OCI-LY1 (cell line): ENCODE measurements at regions not wholly inside any gene's neighbourhood (a gene's known extent, or its start where the extent isn't known, plus 50 kb on each side); places are given as distances from the start of the nearest gene placed in this dataset.
"Not testable (repeated sequence)": the region's sequence is repeated elsewhere in the genome, so short reads cannot be mapped to it uniquely, and the experiment has no call there.

Experiments used
- H2AFZ ChIP-seq: fragments of 200-600 bp; sonication (generic), shearing (Covaris generic); 2 replicates; pipeline ENCODE4 v1.6.0; 2014; ENCODE audit warnings: antibody characterized with exemption, mild to moderate bottlenecking, low read length
- H3F3A ChIP-seq: fragments of 200-600 bp; sonication (generic), shearing (Covaris generic); 2 replicates; pipeline ENCODE4 v1.6.0; 2014; ENCODE audit warnings: mild to moderate bottlenecking, antibody characterized with exemption, low read length, moderate library complexity; ENCODE audit not compliant: insufficient read depth
- H3K27ac ChIP-seq: fragments of 200-600 bp; sonication (generic); 2 replicates; pipeline ENCODE4 v1.5.1; 2014; ENCODE audit warnings: low read length, mixed run types, mild to moderate bottlenecking, low read depth; ENCODE audit not compliant: poor library complexity, severe bottlenecking
- H3K27me3 ChIP-seq: fragments of 200-600 bp; sonication (generic); 2 replicates; pipeline ENCODE4 v1.6.0; 2014; ENCODE audit warnings: antibody characterized with exemption, mild to moderate bottlenecking, low read length, moderate library complexity; ENCODE audit not compliant: insufficient read depth
- H3K36me3 ChIP-seq: fragments of 200-600 bp; sonication (generic); 2 replicates; pipeline ENCODE4 v1.6.1; 2014; ENCODE audit warnings: mild to moderate bottlenecking, antibody characterized with exemption, low read length, moderate library complexity, mixed read lengths; ENCODE audit not compliant: insufficient read depth
- H3K4me1 ChIP-seq: fragments of 200-600 bp; sonication (generic); 2 replicates; pipeline ENCODE4 v1.5.1; 2014; ENCODE audit warnings: mild to moderate bottlenecking, low read length, moderate library complexity; ENCODE audit not compliant: insufficient read depth, severe bottlenecking
- H3K4me2 ChIP-seq: fragments of 200-600 bp; sonication (generic), shearing (Covaris generic); 2 replicates; pipeline ENCODE4 v1.6.1; 2014; ENCODE audit warnings: low read length
- H3K4me3 ChIP-seq: fragments of 200-600 bp; sonication (generic); 2 replicates; pipeline ENCODE4 v1.5.1; 2014; ENCODE audit warnings: low read length, low read depth, mild to moderate bottlenecking, mixed read lengths; ENCODE audit not compliant: poor library complexity, severe bottlenecking
- H3K79me2 ChIP-seq: fragments of 200-600 bp; shearing (Covaris generic); 2 replicates; pipeline ENCODE4 v1.6.1; 2016; ENCODE audit warnings: mixed run types, low read length, mixed read lengths; ENCODE audit not compliant: insufficient read depth
- H3K9ac ChIP-seq: fragments of 200-600 bp; sonication (generic), shearing (Covaris generic); 2 replicates; pipeline ENCODE4 v1.6.1; 2014; ENCODE audit warnings: mild to moderate bottlenecking, low read length, mixed read lengths
- H3K9me2 ChIP-seq: fragments of 200-600 bp; sonication (generic), shearing (Covaris generic); 2 replicates; pipeline ENCODE4 v1.6.1; 2014; ENCODE audit warnings: low read depth, mild to moderate bottlenecking, low read length, mixed read lengths
- H3K9me3 ChIP-seq: fragments of 200-600 bp; shearing (Covaris generic); 2 replicates; pipeline ENCODE4 v1.6.1; 2014; ENCODE audit warnings: low read length, mixed read lengths
- H4K20me1 ChIP-seq: fragments of 200-600 bp; sonication (generic), shearing (Covaris generic); 2 replicates; pipeline ENCODE4 v1.6.0; 2016; ENCODE audit warnings: mild to moderate bottlenecking, low read length; ENCODE audit not compliant: insufficient read depth
- EZH2 ChIP-seq: fragments of 200-600 bp; sonication (generic), shearing (Covaris generic); IDR thresholded peaks from 2 replicates; pipeline ENCODE4 v1.8.0; 2017; ENCODE audit warnings: borderline replicate concordance, mixed run types, mild to moderate bottlenecking, antibody characterized with exemption, low read length, moderate library complexity, mixed read lengths
- TF ChIP-seq, protein P1 (sequence below): fragments of 200-600 bp; sonication (generic), shearing (Covaris generic); IDR thresholded peaks from 2 replicates; pipeline ENCODE4 v1.5.1; 2017; ENCODE audit warnings: mild to moderate bottlenecking, antibody characterized with exemption, low read length, moderate library complexity, mixed read lengths

DNA sequence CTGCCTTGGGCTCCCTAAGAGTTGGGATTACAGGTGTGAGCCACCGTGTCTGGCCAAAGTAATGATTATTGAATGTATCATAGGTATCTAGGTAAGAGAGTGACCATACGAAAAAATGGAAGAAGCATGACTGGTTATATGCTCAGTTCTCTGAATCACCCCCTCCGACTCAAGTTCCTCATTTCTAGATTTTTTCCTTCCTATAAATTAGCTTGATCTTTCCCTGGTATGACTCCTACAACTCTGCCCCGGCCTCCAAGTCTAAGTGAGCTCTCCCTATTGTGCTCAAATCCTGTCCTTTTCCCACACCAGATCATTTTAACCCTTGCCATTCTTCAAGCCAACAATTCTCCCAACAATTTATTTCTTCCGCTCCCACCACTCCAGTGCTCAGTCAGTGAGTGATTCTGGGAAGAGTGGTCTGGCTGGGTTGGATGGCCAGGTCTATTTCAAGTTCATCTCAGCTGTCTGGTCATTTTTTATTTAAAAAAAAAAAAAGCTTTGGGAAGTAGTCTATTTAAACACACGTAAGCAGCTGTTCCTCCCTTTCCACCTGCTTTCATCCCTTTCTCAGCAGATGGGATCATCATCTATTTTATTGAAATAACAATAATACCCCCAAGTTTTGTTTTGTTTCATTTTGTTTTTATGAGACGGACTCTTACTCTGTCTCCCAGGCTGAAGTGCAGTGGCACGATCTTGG lies 120.2 kb upstream of the HS3ST2 start:
- TF ChIP-seq, protein P1, sequence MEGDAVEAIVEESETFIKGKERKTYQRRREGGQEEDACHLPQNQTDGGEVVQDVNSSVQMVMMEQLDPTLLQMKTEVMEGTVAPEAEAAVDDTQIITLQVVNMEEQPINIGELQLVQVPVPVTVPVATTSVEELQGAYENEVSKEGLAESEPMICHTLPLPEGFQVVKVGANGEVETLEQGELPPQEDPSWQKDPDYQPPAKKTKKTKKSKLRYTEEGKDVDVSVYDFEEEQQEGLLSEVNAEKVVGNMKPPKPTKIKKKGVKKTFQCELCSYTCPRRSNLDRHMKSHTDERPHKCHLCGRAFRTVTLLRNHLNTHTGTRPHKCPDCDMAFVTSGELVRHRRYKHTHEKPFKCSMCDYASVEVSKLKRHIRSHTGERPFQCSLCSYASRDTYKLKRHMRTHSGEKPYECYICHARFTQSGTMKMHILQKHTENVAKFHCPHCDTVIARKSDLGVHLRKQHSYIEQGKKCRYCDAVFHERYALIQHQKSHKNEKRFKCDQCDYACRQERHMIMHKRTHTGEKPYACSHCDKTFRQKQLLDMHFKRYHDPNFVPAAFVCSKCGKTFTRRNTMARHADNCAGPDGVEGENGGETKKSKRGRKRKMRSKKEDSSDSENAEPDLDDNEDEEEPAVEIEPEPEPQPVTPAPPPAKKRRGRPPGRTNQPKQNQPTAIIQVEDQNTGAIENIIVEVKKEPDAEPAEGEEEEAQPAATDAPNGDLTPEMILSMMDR = no peak
- no peak for TF ChIP-seq EZH2
- no peak overlapping the region for H2AFZ ChIP-seq

DNA sequence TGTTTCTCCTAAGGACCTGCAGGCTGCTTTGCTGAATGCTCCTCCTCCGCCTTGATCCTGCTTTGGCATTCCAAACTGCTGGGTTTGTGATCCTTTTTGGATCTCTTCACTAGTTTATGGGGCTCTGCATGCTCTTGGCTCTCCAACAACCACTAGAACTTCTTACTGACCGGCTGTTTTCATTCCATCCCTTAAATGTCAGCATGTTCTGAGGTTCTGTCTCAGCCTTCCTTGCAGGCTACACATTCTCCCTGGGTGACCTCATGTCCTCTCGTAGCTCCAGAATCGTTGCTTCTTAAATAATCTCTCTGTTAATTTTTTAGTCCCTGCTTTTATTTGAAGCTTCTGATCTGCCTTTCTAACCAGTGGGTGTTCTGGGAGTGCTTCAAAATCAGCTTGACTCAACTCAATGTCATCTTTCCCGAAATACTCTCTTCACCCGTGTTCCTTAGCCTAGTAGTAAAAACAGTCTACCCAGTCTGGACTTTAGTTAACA lies 119.0 kb upstream of the HS3ST2 start:
- no peak overlapping the region for H3K4me3 ChIP-seq

More for the DNA sequence above, 120.2 kb upstream of the HS3ST2 start:
- H3K9ac ChIP-seq = no peak overlapping the region
- no peaks in the 10 kb centered on the region for H3K27me3 ChIP-seq
- no peak overlapping the region for H3K4me3 ChIP-seq
- H3K4me1 ChIP-seq = no peaks in the 10 kb centered on the region
- no peaks in the 10 kb centered on the region for H4K20me1 ChIP-seq
- no peak overlapping the region for H3K27ac ChIP-seq
- H3K9me3 ChIP-seq = peaks cover 6% of the 10 kb centered on the region; the same call in 1 of the 2 replicates
- no peak overlapping the region for H3K4me2 ChIP-seq
- H3K36me3 ChIP-seq = no peaks in the 10 kb centered on the region
- no peaks in the 10 kb centered on the region for H3K9me2 ChIP-seq
- no peaks in the 10 kb centered on the region for H3K79me2 ChIP-seq
- H3F3A ChIP-seq = no peaks in the 10 kb centered on the region

DNA sequence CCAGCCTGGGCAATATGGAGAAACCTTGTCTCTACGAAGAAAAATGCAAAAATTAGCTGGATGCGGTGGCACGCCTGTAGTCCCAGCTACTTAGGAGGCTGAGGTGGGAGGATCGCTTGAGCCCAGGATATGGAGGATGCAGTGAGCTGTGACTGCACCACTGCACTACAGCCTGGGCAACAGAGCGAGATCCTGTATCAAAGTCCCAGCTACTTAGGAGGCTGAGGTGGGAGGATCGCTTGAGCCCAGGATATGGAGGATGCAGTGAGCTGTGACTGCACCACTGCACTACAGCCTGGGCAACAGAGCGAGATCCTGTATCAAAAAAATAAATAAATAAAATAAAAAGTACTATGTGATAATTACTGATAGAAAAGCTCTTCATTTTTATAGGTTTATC lies 118.2 kb upstream of the HS3ST2 start:
- not testable (repeated sequence) for H3K9me2 ChIP-seq, H3K27me3 ChIP-seq, H3K9ac ChIP-seq, H3F3A ChIP-seq, H3K79me2 ChIP-seq, H3K9me3 ChIP-seq, H2AFZ ChIP-seq, H3K4me2 ChIP-seq, H3K27ac ChIP-seq, H4K20me1 ChIP-seq, H3K4me1 ChIP-seq, H3K36me3 ChIP-seq, H3K4me3 ChIP-seq

More for the DNA sequence above, 119.0 kb upstream of the HS3ST2 start:
- H3K79me2 ChIP-seq = no peaks in the 10 kb centered on the region
- no peak overlapping the region for H3K9ac ChIP-seq
- no peak overlapping the region for H3K27ac ChIP-seq
- no peak overlapping the region for H3K4me2 ChIP-seq
- no peak for TF ChIP-seq EZH2
- TF ChIP-seq, protein P1 = no peak
- H3F3A ChIP-seq = no peaks in the 10 kb centered on the region
- H3K36me3 ChIP-seq = no peaks in the 10 kb centered on the region
- H3K4me1 ChIP-seq = no peaks in the 10 kb centered on the region
- no peaks in the 10 kb centered on the region for H4K20me1 ChIP-seq
- H3K9me3 ChIP-seq = peaks cover 3% of the 10 kb centered on the region; the same call in 1 of the 2 replicates
- no peaks in the 10 kb centered on the region for H3K27me3 ChIP-seq
- H2AFZ ChIP-seq = no peak overlapping the region
- H3K9me2 ChIP-seq = no peaks in the 10 kb centered on the region

DNA sequence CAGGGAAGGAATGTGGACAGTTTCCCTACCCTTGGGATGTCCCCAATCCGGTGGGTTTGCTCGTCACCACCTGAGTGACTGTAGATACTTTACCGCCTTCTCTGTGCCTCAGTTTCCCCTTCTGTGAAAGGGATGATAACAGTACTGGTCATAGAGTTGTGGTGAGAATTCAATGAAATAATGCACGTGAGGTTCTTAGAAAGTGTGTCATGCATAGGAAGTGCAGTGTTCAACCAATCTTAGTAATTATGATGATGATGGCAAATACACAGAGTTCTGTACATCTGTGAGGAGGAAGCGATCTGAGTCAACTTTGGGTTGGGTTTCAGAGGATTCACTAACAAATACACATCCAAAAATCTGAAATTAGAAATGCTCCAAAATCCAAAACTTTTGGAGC lies 114.6 kb upstream of the HS3ST2 start:
- no peaks in the 10 kb centered on the region for H3K9me3 ChIP-seq
- H3K9me2 ChIP-seq = no peaks in the 10 kb centered on the region
- H3K27me3 ChIP-seq = no peaks in the 10 kb centered on the region
- no peak overlapping the region for H3K9ac ChIP-seq
- H3K27ac ChIP-seq = no peak overlapping the region
- TF ChIP-seq, protein P1 = no peak
- no peak for TF ChIP-seq EZH2
- no peaks in the 10 kb centered on the region for H3K79me2 ChIP-seq
- H3K4me1 ChIP-seq = no peaks in the 10 kb centered on the region
- H3K36me3 ChIP-seq = no peaks in the 10 kb centered on the region
- H3K4me3 ChIP-seq = no peak overlapping the region
- H2AFZ ChIP-seq = no peak overlapping the region
- no peak overlapping the region for H3K4me2 ChIP-seq
- no peaks in the 10 kb centered on the region for H4K20me1 ChIP-seq
- no peaks in the 10 kb centered on the region for H3F3A ChIP-seq
